Right ventricle myocardium inferior (tissue), 1 donor: ENCODE measurements at regions not wholly inside any gene's neighbourhood (a gene's known extent, or its start where the extent isn't known, plus 50 kb on each side); places are given as distances from the start of the nearest gene placed in this dataset.
"Not testable (repeated sequence)": the region's sequence is repeated elsewhere in the genome, so short reads cannot be mapped to it uniquely, and the experiment has no call there.

Source experiments
- ATAC-seq: fragments of 200-7000 bp; cut with Tn5 transposase; one replicate; pipeline ENCODE4 v1.9.1; 2020; ENCODE audit warnings: mild to moderate bottlenecking, moderate library complexity
- DNase-seq: peaks from one replicate; pipeline ENCODE4 v3.0.0; 2021; ENCODE audit errors: missing footprints
- intact Hi-C: fragments of 100-400 bp; cut with DNase I; formaldehyde crosslinking; loops from one replicate; pipeline ENCODE4 v1.11.0; 2022
- donor health status: DM: no; HTN: yes; CAD: no; lungs with severe emphysema.

DNA sequence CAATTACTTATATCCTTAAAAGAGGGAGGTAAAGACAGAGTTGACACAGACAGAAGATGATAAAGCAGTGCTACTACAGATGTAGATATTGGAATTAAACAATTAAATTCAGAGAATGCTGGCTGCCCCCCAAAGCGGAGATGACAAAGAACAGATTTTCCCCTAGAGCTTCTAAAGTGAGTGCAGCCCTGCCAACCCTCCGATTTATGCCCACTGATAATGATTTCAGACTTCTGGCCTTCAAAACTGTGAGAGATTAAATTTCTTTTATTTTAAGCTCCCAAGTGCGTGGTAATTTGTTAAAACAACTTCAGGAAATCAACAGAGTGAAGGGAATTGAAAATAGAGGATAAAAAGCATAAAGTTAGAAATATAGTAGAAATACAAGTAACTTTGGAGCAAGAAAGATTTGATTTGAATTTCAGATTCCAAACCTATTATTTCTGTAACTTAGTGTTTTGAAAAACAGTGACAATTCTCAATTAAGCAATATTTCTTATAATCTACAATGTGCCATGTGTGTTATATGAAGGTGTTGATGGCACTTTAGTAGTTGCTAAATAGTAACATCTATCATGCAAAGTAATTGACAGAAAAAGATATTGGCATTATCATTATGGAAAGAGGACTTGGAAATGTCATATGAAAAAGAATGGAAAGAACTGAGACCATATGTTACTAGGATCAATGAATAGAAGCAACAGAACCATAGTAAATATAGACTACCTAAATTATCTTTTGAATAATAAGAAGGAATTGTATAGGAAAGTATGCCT lies 946.4 kb upstream of the PTPRD start:
- intact Hi-C loops, result no loop called here
- DNase-seq (no peak), ATAC-seq (no peak)

DNA sequence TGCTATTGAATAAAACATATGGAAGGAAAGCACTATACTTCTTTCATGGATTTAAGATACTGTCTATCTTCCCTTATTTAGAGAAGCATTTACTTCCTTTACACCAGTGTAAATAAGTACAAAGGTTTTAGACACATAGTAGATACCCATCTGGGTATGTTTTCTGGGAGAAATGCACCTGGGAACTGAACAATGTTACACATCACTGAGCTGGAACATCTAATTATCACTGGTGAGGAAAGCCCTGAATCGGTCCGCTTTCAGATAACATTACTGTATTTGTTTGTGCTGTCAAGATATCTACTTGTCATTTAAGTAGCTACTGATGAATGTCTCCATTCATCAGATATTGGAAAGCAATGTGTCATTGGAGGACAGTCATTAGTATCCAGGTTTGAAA lies 964.7 kb upstream of the PTPRD start:
- intact Hi-C loops, result no loop called here
- ATAC-seq (no peak), DNase-seq (no peak)

DNA sequence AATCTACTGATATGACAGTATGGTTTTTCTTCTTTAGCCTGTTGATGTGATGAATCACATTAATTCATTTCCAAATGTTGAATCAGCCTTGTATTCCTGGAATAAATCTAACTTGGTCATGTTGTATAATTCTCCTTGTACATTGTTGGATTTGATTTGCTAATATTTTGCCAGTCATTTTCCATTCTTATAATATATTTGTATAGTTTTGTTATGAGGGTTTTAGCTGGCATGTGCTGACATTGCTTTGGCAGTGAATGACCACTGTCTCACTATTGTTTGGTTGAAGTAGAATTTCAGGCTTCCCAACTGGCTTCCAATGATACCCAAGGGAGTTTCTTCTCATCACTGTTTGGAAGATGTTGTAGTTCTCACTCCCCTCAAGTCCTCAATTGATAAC lies 983.0 kb upstream of the PTPRD start:
- ATAC-seq (no peak), DNase-seq (no peak)
- intact Hi-C loops, result no loop called here

DNA sequence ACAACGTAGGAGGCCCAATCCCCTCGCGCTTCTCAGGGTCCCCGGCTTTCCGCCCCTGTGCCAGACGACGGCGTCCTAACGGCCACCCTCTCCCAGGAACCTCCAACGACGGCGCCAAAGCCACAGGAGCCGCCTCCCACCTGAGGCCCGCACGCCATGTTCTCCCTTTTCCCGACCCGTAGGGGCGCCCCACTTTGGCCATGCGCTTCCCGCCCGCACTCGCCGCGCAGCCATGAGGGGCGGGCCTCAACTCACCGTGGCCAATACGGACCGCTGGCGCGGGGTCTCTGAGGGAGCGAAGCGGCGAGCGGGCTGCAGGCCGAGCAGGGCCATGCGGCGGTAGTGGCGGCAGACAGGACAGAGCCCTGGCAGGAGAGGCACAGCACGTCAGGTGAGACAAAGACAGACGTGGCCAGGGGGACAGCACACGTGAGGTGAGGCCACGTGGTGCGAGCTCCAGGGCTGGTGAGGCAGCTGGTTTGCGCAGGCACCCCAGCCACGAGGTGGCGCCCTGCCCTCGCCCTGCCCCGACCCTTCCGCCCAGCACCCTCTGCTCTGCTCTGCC lies 1005.5 kb upstream of the PTPRD start:
- DNase-seq (no peak), ATAC-seq (no peak)
- intact Hi-C loops, result no loop called here

DNA sequence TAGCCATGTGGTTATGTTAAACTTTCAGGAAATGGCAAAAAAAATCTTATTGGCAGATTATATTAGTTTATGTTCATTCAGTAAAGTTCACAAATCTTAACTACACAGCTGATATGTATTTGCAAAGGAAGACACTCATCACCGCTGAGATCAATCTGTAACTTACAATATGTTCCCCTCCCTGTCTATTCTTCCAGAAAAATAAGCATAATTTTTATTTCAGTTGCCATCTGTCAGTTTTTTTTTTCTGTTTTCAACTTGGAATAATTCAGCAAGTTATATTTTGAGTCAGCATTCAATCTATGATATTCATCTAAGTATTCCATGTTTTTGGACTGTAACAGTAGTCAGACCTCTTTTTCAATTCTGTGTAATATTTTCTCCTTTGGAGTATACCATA lies 1019.9 kb upstream of the PTPRD start:
- no peak for ATAC-seq
- no peak for DNase-seq
- intact Hi-C loops, result no loop called here

DNA sequence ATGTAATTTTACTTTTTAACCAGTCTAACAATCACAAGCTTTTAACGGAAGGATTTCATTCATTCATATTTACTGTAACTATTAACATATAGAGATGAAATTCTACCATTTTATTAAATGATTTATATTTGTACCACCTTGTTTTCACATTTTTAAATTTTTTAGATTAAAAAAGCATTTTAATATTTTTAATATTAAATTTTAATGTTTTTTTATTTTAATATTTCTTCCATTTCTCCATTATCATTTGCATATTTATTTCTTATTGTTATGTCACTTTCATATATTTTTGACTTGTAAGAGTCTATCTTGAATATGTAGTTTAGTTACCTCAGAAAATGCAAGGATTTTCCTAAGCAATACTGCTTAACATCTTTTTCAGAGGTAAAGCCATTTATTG lies 1034.0 kb upstream of the PTPRD start:
- DNase-seq (no peak), ATAC-seq (no peak)
- intact Hi-C loops, result no loop called here

DNA sequence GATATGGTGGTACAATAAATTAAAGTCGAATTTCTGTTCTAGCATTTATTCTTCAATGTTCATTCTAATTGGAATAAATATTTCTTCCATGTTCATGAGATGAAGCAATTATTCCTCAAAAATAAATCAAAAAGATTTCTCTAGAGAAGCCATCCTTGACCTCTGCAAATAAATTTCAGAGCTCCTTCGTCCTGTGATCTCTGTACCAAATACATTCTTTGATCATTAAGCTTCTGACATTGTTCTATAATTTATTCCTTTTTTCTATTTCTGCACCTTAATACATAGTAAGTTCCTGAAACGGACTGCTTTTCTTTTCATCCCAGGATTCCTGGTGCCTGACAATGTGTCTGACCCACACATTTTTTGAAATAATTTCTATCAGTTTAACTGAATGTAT lies 1039.3 kb upstream of the TYRP1 start:
- ATAC-seq (no peak), DNase-seq (no peak)
- intact Hi-C loops, result no loop called here

DNA sequence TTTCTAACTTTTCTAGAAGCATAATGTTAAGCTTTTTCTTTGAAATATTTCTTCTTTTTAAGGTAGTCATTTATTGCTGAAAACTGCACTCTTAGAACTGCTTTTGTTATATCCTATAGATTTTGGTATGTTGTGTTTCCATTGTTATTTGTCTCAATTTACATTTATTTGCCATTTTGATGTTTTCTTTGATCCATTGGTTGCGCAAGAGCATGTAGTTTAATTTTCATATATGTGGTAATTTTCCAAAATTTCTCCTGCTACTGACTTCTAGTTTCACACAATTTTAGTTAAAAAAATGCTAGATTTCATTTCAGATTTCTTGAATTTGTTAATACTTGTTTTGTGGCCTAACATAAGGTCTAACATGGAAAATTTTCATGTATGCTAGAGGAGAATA lies 1029.3 kb upstream of the TYRP1 start:
- intact Hi-C loops, result no loop called here
- DNase-seq (no peak), ATAC-seq (no peak)

DNA sequence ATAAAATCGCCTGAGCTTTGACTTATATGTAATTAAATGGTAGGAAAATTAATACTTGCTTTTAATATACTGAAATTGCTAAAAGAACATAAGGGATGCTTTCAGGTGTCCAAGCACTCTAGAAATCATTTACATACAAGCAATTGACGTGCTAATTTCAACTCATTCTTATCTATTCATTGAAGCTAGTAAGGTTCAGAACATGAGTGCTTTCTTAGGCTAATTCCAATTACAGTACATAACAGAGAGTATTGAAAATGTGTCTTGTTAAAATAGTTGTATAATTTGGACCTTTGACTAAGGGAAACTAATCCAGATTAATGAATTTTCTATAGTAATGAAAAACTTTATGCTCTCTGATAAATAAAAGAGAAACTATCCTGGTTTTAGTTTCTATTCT lies 1016.4 kb upstream of the TYRP1 start:
- ATAC-seq (no peak), DNase-seq (no peak)
- intact Hi-C loops, result no loop called here

DNA sequence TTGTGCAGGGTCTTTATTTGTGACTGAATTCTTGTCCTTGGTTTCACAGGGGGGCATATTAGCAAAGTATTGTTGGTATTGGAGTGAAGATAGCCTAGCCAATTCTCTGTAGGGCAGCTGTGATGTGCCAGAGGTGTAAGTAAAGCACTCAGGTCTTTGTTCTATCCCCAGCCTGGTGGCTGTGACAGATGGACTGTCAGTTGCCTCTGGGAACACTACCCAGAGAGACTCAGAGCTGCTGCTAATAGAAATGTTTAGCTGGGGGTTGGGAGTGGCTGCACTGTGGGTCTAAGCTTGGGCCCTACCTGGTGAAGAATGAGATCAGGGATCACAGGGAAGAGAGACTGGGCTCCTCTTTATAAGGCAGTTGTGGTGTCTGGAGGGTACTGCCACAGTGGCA lies 1006.5 kb upstream of the TYRP1 start:
- intact Hi-C loops, result no loop called here
- ATAC-seq (no peak), DNase-seq (no peak)

DNA sequence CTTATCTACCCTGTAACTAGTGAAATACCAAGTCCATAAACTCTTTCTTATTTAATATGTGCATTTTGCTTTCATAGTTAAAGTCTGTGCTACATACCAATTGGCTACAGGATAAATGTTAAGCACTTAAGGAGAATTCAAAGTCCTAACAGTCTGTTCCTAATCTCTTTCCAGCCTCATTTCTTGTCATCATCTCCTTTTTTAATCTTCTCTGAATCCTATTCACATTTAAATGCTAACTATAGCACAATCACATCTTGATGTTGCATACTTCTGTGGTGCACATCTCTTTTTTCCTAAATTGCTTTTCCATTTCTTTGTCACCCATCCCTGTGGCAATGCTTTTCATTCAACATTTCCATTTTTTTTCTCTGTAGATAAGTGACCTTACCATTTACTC lies 996.1 kb upstream of the TYRP1 start:
- intact Hi-C loops, result no loop called here
- ATAC-seq, result no peak
- DNase-seq, result no peak

DNA sequence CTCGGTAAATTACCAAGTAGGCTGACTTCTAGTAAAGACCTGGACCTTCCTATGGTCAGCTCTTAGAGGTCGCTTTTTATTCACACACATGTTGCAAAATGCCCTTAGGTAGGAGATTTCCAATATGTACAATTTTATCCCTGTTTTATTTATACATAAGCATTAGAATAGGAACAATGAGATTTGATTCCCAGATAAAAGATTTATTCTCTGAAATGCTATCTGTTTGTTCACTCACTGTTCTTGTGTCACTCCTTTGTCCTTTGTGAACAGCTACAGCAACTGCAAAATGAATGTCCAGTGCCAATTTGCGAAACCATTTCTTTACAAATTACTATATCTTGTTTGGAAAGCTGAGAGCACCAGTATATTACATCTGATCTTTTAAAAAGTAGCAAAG lies 991.5 kb upstream of the TYRP1 start:
- intact Hi-C loops, result no loop called here
- DNase-seq (no peak), ATAC-seq (no peak)

DNA sequence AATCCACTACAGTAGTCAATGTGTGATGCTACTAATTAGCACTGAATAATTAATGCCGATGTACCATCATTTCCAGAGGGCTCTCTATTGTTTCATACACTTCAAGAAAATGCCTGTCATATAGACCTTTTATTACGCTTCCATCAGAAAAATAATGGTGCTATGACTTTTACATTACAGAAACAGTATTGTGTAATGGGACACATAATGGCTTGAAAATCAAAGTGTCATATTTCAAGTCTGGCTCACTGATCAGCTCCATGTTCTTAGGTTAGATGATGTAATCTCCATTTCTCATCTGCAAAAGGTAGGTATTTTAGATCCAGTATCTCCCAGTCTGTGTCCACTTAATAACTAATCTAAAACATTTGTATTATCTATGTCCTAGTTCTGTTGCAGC lies 990.6 kb upstream of the TYRP1 start:
- no peak for ATAC-seq
- no peak for DNase-seq
- intact Hi-C loops, result no loop called here

DNA sequence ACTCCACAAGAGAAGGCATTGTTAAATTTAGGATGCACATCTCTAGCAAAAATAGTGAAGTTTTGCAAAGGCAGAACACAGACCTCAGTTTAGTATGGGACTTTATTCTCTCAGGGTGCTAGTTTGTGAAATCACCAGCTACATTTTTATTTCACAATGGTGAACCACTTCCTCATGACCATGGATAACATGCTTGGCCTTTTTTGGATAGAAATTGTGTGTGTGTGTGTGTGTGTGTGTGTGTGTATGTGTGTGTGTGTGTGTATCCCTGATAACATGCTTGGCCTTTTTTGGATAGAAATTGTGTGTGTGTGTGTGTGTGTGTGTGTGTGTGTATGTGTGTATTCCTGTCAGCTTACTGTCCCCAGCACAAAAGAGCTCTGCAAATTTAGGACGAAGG lies 989.0 kb upstream of the TYRP1 start:
- ATAC-seq, DNase-seq, intact Hi-C loops: not testable (repeated sequence)

DNA sequence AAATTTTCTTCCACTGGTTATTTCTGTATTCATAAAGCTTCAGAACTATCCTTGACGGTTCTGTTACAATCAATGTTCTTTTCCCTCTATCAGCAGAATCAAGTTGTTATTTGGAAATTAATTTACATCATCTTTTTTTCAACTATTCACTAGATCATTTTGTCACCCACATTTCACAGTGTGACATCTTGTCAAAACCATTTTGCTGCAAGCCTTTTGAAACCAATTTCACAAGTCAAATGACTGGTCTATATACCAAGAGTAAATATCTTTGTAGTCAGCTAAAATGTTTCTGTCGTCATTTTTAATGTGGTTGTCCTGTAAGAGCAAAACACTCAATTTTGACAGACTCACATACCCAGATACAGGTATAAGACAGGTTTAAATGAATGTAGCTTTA lies 984.3 kb upstream of the TYRP1 start:
- ATAC-seq, result no peak
- intact Hi-C loops, result no loop called here
- DNase-seq, result no peak

DNA sequence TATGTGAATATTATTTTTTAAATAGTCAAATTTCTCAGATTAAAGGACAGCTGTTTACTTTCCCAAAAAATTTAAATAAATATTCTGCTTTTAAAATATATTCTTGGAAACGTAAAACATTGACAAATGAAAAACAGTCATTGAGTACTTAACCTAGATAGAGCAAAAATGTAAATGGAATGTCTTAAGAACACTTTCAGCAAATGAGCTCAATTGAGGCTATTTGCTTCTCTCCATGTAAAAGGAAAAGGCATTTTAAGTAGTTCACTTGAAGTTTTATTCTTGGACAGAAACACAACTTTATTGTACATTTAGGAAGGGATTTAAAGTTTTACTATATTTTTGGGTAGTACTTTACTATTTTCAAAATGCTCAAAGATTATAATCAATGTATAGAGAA lies 983.6 kb upstream of the TYRP1 start:
- DNase-seq (no peak), ATAC-seq (no peak)
- intact Hi-C loops, result no loop called here

DNA sequence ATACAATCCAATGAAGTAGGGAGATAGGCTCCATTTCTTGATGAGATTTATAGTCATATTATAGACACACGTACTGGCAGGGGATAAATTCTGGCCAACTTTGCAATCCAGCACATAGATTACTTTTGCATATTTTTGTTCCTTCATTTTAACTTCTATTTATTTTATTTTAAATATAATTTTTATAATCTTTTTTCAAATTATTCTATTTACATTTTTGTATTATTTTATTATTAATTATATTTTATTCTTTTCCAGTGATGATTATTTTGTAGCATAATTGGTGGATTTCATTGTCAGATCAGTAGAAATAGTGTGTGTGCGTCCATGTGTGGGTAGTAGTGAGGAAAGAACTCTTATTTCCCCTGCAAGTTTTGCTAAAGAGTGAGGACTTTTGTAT lies 980.1 kb upstream of the TYRP1 start:
- intact Hi-C loops, result no loop called here
- ATAC-seq, result no peak
- DNase-seq, result no peak

DNA sequence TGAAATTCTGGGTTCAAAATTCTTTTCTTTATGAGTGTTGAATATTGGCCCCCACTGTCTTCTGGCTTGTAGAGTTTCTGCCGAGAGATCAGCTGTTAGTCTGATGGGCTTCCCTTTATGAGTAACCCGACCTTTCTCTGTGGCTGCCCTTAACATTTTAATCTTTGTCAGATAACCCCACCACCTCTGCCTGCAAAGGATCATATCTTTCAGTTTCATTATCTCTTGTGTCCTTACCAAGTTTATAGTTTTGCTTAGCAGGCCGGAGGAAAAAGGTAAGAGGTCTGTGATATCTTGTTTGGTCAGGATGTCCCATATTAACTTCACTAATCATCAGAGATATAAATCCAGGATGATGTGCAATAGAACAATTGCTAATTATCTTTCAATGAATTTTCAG lies 970.2 kb upstream of the TYRP1 start:
- ATAC-seq (no peak), DNase-seq (no peak)
- intact Hi-C loops, result no loop called here

DNA sequence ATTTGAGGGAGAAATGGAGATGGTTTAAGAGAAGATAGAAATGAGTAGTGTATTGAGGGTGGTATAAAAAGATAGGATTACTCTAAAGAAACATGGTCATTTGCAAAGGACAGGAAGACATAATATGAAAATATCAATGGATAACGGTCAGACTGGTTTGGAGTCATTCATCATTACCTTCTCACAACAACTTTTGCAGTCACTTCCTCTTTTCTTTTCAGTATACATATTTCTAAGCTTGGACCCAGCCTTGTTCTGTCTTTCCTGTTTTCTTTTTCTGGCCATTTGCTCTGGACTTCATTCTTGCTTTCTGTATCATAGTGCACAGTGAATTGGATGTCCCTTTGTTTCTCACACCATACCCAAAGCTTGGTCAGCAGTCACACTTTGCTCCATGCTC lies 966.5 kb upstream of the TYRP1 start:
- ATAC-seq (no peak), DNase-seq (no peak)
- intact Hi-C loops, result no loop called here

DNA sequence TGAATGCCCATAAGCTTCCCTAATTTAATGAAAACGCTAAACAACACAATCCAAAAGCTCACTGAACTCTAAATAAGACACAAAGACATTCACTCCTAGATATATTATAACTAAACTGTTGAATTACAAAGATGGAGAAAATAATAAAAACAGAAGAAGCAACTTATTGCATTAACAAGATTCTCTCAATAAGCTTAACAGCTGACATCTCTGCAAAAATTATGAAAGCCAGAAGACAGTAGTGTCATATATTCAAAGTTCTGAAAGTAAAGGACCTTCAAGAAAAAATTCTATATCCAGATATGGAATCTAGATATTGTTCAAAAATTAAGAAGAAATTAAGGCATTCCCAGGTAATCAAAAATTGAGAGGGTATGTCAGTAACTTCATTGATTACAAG lies 957.8 kb upstream of the TYRP1 start:
- intact Hi-C loops, result no loop called here
- ATAC-seq (no peak), DNase-seq (no peak)

DNA sequence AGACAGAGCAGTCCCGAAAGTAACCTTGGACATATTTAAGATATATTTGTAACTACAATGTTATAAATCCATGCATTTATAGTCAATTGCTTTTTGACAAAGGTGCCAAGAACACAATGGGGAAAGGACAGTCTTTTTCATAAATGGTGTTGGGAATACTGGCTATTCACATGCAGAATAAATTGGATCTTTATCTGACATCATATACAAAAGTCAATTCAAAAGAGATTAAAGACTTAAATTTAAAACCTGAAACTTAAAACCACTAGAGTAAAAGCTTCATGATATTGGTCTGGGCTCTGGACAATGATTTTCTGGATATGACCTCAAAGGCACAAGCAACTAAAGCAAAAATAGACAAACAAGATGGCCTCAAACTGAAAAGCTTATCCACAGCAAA lies 950.7 kb upstream of the TYRP1 start:
- no peak for DNase-seq
- ATAC-seq, result no peak
- intact Hi-C loops, result no loop called here
